Endothelial cell of umbilical vein (primary cell): ENCODE measurements at regions not wholly inside any gene's neighbourhood (a gene's known extent, or its start where the extent isn't known, plus 50 kb on each side); places are given as distances from the start of the nearest gene placed in this dataset.

Experiments
- BruUV-seq: library from RNA; stranded (reverse); fragments of 400-500 nt; replicated peaks from 2 replicates; lab custom pipeline; 2021; lab: Mats Ljungman, UMichigan
- CTCF ChIA-PET: fragments of 300-600, 350-600 bp; sonication (Branson Sonifier 250); formaldehyde crosslinking; loops from one replicate; lab custom pipeline; 2021; ENCODE audit warnings: antibody characterized with exemption, inconsistent platforms; lab: Charles Lee
- POLR2A ChIA-PET: fragments of 300-600, 350-600 bp; sonication (Branson Sonifier 250); formaldehyde crosslinking; loops from one replicate; lab custom pipeline; 2021; ENCODE audit warnings: antibody characterized with exemption, inconsistent platforms; lab: Charles Lee
- DNase-seq: peaks from one replicate; pipeline ENCODE4 v3.0.0-alpha.2; 2011; ENCODE audit warnings: low read depth, low spot score
- FAIRE-seq: peaks from 2 replicates; lab custom pipeline; 2011; peaks lifted over from hg19 to GRCh38; lab: Jason Lieb, UNC
- H2AFZ ChIP-seq: 2 replicates; pipeline ENCODE4 v1.6.0; 2012; ENCODE audit warnings: low read depth, low read length, control low read depth, inconsistent platforms
- H3K27ac ChIP-seq: 2 replicates; pipeline ENCODE4 v1.5.1; 2011; ENCODE audit warnings: low read depth, mild to moderate bottlenecking, control low read depth, low read length, moderate library complexity; ENCODE audit not compliant: insufficient read depth
- H3K27me3 ChIP-seq, 2 experiments: 2 replicates each; pipeline versions ENCODE4 v1.6.0 to v1.6.1; 2011; ENCODE audit warnings: low read length in 2 of 2, mixed read lengths in 1 of 2; ENCODE audit not compliant: control insufficient read depth in 2 of 2, insufficient read depth in 2 of 2
- H3K36me3 ChIP-seq, 2 experiments: 2 replicates in 1 of 2; 3 replicates in 1 of 2; pipeline ENCODE4 v1.5.1; 2011; ENCODE audit warnings: low read length in 2 of 2, mild to moderate bottlenecking in 1 of 2, moderate library complexity in 1 of 2; ENCODE audit not compliant: control insufficient read depth in 2 of 2, insufficient read depth in 2 of 2; ENCODE audit errors: extremely low read depth in 1 of 2
- H3K4me1 ChIP-seq: 3 replicates; pipeline ENCODE4 v1.5.1; 2011; ENCODE audit warnings: mild to moderate bottlenecking, low read length; ENCODE audit not compliant: control insufficient read depth, insufficient read depth; ENCODE audit errors: extremely low read depth
- H3K4me2 ChIP-seq: 2 replicates; pipeline ENCODE4 v1.6.1; 2011; ENCODE audit warnings: low read length, control low read depth, mixed read lengths; ENCODE audit not compliant: insufficient read depth
- H3K4me3 ChIP-seq, 3 experiments: fragments of 200-600 bp in 1 of 3; sonication (generic), shearing (Covaris generic) in 1 of 3; replicated peaks in 1 of 3; 2 replicates each; pipeline ENCODE4 v1.5.1; 2011 to 2016; ENCODE audit warnings: control low read depth in 3 of 3, low read length in 3 of 3, mild to moderate bottlenecking in 2 of 3, inconsistent platforms in 1 of 3, low read depth in 1 of 3, moderate library complexity in 1 of 3; ENCODE audit not compliant: insufficient read depth in 1 of 3
- H3K79me2 ChIP-seq: 2 replicates; pipeline ENCODE4 v1.6.0; 2012; ENCODE audit warnings: low read length, inconsistent platforms; ENCODE audit not compliant: control insufficient read depth, insufficient read depth
- H3K9ac ChIP-seq: replicated peaks from 2 replicates; pipeline ENCODE3; 2011; ENCODE audit warnings: low read length, control low read depth; ENCODE audit not compliant: insufficient read depth; ENCODE audit errors: extremely low read depth
- H3K9me1 ChIP-seq: replicated peaks from 3 replicates; pipeline ENCODE4 v1.6.0; 2011; ENCODE audit warnings: mild to moderate bottlenecking, low read length; ENCODE audit not compliant: control insufficient read depth, insufficient read depth; ENCODE audit errors: extremely low read depth
- H3K9me3 ChIP-seq: replicated peaks from 2 replicates; pipeline ENCODE4 v1.5.1; 2012; ENCODE audit warnings: low read length, inconsistent platforms; ENCODE audit not compliant: control insufficient read depth, insufficient read depth
- H4K20me1 ChIP-seq: replicated peaks from 2 replicates; pipeline ENCODE3; 2011; ENCODE audit warnings: mild to moderate bottlenecking, low read length; ENCODE audit not compliant: control insufficient read depth, insufficient read depth; ENCODE audit errors: extremely low read depth
- EZH2 ChIP-seq: IDR thresholded peaks from 2 replicates; pipeline ENCODE4 v1.6.1; 2012; ENCODE audit warnings: borderline replicate concordance, low read depth, mild to moderate bottlenecking, moderate library complexity, low read length, inconsistent platforms; ENCODE audit not compliant: severe bottlenecking
- FOS ChIP-seq: IDR thresholded peaks from 2 replicates; pipeline ENCODE4 v1.6.1; 2011; ENCODE audit warnings: mild to moderate bottlenecking, low read length, moderate library complexity, borderline replicate concordance; ENCODE audit not compliant: insufficient read depth
- GATA2 ChIP-seq: IDR thresholded peaks from 2 replicates; pipeline ENCODE4 v1.7.0; 2011; ENCODE audit warnings: low read depth, mild to moderate bottlenecking, moderate library complexity, mixed read lengths, low read length; ENCODE audit not compliant: insufficient read length, insufficient read depth
- JUN ChIP-seq: IDR thresholded peaks from 2 replicates; pipeline ENCODE4 v1.6.1; 2011; ENCODE audit warnings: borderline replicate concordance, low read depth; ENCODE audit not compliant: insufficient read length, insufficient read depth
- MYC ChIP-seq: IDR thresholded peaks from one replicate; pipeline ENCODE4 v1.6.1; 2011; ENCODE audit warnings: mild to moderate bottlenecking, low read depth, low read length
- POLR2AphosphoS5 ChIP-seq: IDR thresholded peaks from 2 replicates; pipeline ENCODE4 v1.6.1; 2012; ENCODE audit warnings: low read depth, mild to moderate bottlenecking, control low read depth, low read length, moderate library complexity; ENCODE audit not compliant: insufficient read depth
- dilution Hi-C: fragments of 300-500 bp; cut with MboI; formaldehyde crosslinking; loops from one replicate; pipeline ENCODE4 v1.15.0; 2019; ENCODE audit warnings: low sequenced_read_pairs; ENCODE audit not compliant: extremely low pct_ligation_motif_present
- intact Hi-C: fragments of 100-400 bp; cut with micrococcal nuclease; formaldehyde crosslinking; loops from one replicate; pipeline ENCODE4 v1.10.0; 2022
- TF ChIP-seq, protein P1 (sequence below), 2 donors: IDR thresholded peaks; 1 replicate in 1 of 2; 2 replicates in 1 of 2; pipeline ENCODE4 v1.5.1; 2011; ENCODE audit warnings: low read length in 2 of 2, mild to moderate bottlenecking in 2 of 2, moderate library complexity in 2 of 2, control low read depth in 1 of 2, inconsistent platforms in 1 of 2, low read depth in 1 of 2; ENCODE audit not compliant: insufficient read depth in 1 of 2; ENCODE audit errors: extremely low read depth in 1 of 2
- TF ChIP-seq, protein P2 (sequence below): IDR thresholded peaks from 2 replicates; pipeline ENCODE4 v1.6.1; 2011; ENCODE audit not compliant: insufficient read depth, insufficient read length

DNA sequence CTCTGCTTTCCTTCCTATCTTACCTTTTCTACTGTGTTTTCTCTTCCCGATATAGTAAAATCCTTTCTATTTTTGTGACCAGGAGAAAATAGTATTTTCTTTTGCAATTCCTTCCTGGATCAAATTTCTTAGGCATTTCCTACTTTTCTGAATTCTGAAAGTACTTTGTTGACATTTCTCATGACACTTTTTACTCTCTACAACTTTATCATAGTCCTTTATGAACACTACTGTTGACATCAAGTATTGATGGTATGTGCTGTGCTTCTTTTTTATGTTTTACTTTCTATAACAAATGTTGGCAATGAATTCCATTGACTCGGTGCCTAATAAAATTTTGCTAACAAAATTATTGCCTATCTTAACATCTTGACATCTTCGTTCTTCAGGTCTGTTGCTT lies 217.7 kb upstream of the TCF4 start:
- H4K20me1 ChIP-seq, result no peaks in the 10 kb centered on the region
- H3K36me3 ChIP-seq, result no peaks in the 10 kb centered on the region
- no peak overlapping the region for H3K4me3 ChIP-seq
- no peaks in the 10 kb centered on the region for H3K79me2 ChIP-seq
- H3K27ac ChIP-seq, result no peak overlapping the region
- FAIRE-seq (no peak), DNase-seq (peak; percentile 13)
- ChIA-PET CTCF (no interaction called here), POLR2A (no interaction called here)
- dilution Hi-C loops, result no loop called here
- BruUV-seq, result no TSS peak
- H3K4me2 ChIP-seq, result no peak overlapping the region
- H3K9me3 ChIP-seq, result no peaks in the 10 kb centered on the region
- H3K9me1 ChIP-seq, result no peaks in the 10 kb centered on the region
- TF ChIP-seq, protein P1, sequence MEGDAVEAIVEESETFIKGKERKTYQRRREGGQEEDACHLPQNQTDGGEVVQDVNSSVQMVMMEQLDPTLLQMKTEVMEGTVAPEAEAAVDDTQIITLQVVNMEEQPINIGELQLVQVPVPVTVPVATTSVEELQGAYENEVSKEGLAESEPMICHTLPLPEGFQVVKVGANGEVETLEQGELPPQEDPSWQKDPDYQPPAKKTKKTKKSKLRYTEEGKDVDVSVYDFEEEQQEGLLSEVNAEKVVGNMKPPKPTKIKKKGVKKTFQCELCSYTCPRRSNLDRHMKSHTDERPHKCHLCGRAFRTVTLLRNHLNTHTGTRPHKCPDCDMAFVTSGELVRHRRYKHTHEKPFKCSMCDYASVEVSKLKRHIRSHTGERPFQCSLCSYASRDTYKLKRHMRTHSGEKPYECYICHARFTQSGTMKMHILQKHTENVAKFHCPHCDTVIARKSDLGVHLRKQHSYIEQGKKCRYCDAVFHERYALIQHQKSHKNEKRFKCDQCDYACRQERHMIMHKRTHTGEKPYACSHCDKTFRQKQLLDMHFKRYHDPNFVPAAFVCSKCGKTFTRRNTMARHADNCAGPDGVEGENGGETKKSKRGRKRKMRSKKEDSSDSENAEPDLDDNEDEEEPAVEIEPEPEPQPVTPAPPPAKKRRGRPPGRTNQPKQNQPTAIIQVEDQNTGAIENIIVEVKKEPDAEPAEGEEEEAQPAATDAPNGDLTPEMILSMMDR (IDR thresholded peaks at IDR 0.05; ENCODE audit: extremely low read depth in 1 of 2, insufficient read depth in 1 of 2, low read depth in 1 of 2, low read length in 2 of 2), result no peak
- TF ChIP-seq GATA2 (no peak), FOS (no peak), MYC (no peak), EZH2 (no peak), JUN (no peak), POLR2AphosphoS5 (no peak)
- TF ChIP-seq, protein P2, sequence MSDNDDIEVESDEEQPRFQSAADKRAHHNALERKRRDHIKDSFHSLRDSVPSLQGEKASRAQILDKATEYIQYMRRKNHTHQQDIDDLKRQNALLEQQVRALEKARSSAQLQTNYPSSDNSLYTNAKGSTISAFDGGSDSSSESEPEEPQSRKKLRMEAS, result no peak
- H3K27me3 ChIP-seq, result no peaks in the 10 kb centered on the region
- no peak overlapping the region for H2AFZ ChIP-seq
- intact Hi-C loops, result no loop called here
- no peak overlapping the region for H3K9ac ChIP-seq
- H3K4me1 ChIP-seq, result peaks cover 3% of the 10 kb centered on the region
